Thyroid gland (tissue), 4 donors: ENCODE measurements at regions not wholly inside any gene's neighbourhood (a gene's known extent, or its start where the extent isn't known, plus 50 kb on each side); places are given as distances from the start of the nearest gene placed in this dataset.

Experiments used
- CTCF ChIP-seq, 6 experiments: fragments of 200-600 bp in 3 of 6; fragments of 450-650 bp in 3 of 6; sonication (generic) in 3 of 6; IDR thresholded peaks; one replicate each; pipeline ENCODE4 v1.5.1; 2016 to 2019; ENCODE audit warnings: antibody characterized with exemption in 6 of 6, mild to moderate bottlenecking in 2 of 6, inconsistent platforms in 1 of 6, moderate library complexity in 1 of 6
- POLR2A ChIP-seq, 2 donors: fragments of 450-650 bp; IDR thresholded peaks; one replicate each; pipeline ENCODE4 v1.6.1; 2017; ENCODE audit warnings: antibody characterized with exemption in 2 of 2, mild to moderate bottlenecking in 2 of 2, moderate library complexity in 1 of 2

GRCh38 chr4:20347531-20347930 lies 95.8 kb downstream of the SLIT2 start:
- TF ChIP-seq POLR2A (IDR thresholded peaks at IDR 0.05) (no peak), CTCF (IDR thresholded peaks at IDR 0.05) (no peak)
